PC-9 (cell line): ENCODE measurements at regions not wholly inside any gene's neighbourhood (a gene's known extent, or its start where the extent isn't known, plus 50 kb on each side); places are given as distances from the start of the nearest gene placed in this dataset.

Experiments used
- CTCF ChIP-seq: fragments of 200-600 bp; sonication (generic); conservative IDR thresholded peaks from 2 replicates; pipeline ENCODE4 v1.6.1; 2017; ENCODE audit warnings: mixed run types, antibody characterized with exemption, mild to moderate bottlenecking, moderate library complexity
- EZH2 ChIP-seq: fragments of 200-600 bp; sonication (generic); IDR thresholded peaks from 2 replicates; pipeline ENCODE4 v1.8.0; 2017; ENCODE audit warnings: antibody characterized with exemption, low read depth

- TF ChIP-seq CTCF = no peak
- TF ChIP-seq EZH2 = no peak
Observed at GRCh38 chr20:20850407-20850806, 138.0 kb upstream of the RALGAPA2 start.
